A673 (cell line): ENCODE measurements at regions not wholly inside any gene's neighbourhood (a gene's known extent, or its start where the extent isn't known, plus 50 kb on each side); places are given as distances from the start of the nearest gene placed in this dataset.

Source experiments
- EZH2 ChIP-seq: fragments of 200-600 bp; sonication (generic); IDR thresholded peaks from 2 replicates; pipeline ENCODE4 v1.6.1; 2017; ENCODE audit warnings: borderline replicate concordance, low read depth, mild to moderate bottlenecking, mixed read lengths, antibody characterized with exemption, low read length; ENCODE audit not compliant: poor library complexity, severe bottlenecking
- TF ChIP-seq, protein P1 (sequence below): fragments of 300-800, 200-600 bp; sonication (generic); conservative IDR thresholded peaks from 2 replicates; pipeline ENCODE4 v1.5.1; 2017; ENCODE audit warnings: low read depth, mild to moderate bottlenecking, antibody characterized with exemption, low read length, moderate library complexity, mixed read lengths

DNA sequence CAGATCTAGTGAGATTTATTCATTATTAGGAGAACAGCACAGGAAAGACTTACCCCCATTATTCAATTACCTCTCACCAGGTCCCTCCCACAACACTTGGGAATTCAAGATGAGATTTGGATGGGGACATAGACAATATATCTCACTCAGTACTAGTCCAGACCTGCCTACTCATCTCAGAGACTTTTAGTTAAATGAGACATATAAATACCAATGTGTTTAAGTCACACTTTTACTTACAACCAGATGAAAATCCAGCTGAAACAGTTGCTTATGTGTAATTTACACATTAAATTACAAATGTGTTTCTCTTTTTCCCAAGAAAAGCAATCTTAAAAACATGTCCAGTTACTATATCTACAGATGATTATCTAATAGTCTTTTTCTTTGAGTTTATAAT lies 1145.6 kb downstream of the KCNT2 start:
- TF ChIP-seq, protein P1, sequence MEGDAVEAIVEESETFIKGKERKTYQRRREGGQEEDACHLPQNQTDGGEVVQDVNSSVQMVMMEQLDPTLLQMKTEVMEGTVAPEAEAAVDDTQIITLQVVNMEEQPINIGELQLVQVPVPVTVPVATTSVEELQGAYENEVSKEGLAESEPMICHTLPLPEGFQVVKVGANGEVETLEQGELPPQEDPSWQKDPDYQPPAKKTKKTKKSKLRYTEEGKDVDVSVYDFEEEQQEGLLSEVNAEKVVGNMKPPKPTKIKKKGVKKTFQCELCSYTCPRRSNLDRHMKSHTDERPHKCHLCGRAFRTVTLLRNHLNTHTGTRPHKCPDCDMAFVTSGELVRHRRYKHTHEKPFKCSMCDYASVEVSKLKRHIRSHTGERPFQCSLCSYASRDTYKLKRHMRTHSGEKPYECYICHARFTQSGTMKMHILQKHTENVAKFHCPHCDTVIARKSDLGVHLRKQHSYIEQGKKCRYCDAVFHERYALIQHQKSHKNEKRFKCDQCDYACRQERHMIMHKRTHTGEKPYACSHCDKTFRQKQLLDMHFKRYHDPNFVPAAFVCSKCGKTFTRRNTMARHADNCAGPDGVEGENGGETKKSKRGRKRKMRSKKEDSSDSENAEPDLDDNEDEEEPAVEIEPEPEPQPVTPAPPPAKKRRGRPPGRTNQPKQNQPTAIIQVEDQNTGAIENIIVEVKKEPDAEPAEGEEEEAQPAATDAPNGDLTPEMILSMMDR, result no peak
- TF ChIP-seq EZH2, result no peak
